ENCODE measurements at regions not wholly inside any gene's neighbourhood (a gene's known extent, or its start where the extent isn't known, plus 50 kb on each side); places are given as distances from the start of the nearest gene placed in this dataset.
A peak's percentile ranks its signal among the peaks of the same experiment; 100 is the strongest.
"Not testable (repeated sequence)": the region's sequence is repeated elsewhere in the genome, so short reads cannot be mapped to it uniquely, and the experiment has no call there.

DNA sequence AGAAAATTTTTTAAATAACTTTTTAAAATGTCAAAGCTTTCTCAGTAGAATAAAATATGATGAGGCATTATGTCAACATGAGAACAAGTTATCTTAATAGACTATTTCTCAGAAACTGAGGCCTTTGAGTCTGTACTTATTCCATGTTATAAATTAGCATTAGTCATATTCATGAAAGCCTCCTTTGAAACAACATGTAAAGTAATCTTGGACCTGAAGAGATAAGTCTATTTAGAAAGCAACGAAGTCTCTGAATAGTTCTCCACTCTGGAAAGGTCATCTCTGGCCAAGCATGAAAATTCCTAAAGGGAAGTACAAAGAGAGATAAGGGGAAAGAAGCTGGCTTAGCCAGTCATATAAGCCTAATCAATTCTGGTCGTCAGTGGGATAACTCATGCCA, 150.8 kb downstream of the CYB561 start:
- no peak for DNase-seq

DNA sequence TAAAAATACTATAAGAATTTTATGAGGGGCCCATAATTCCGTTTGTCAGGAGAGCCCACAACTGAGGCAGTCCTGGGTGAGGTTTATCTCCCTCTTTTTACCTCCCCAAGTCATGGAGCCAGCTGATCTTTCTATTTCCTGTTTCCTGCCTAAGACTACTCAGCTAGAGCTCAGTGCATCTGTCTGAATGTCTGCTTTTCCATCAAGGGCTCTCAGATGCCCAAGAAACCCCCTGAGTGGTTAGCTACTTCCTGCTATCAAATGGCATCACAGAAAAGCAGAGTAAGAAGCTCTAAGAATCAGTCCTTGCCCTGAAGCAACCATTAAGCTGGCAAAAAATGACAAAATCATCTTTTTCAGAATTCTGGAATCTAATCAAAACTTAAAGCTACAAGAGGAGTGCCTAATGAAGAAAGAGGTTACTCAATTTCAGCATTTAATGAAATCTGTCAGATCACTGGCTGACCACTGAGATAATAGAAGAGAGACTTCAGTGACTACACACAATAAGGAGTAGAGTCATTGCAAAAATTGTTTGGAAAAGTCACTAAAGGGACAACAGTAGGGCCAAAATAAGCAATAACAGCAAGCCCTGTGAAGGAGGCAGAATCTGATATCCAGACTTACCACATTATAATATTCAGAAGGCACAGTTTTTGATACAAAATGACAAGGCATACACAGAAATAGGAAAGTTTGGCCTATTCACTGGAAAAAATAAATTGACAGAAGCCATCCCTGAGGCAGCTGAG, 150.1 kb downstream of the CYB561 start:
- no peak for DNase-seq

DNA sequence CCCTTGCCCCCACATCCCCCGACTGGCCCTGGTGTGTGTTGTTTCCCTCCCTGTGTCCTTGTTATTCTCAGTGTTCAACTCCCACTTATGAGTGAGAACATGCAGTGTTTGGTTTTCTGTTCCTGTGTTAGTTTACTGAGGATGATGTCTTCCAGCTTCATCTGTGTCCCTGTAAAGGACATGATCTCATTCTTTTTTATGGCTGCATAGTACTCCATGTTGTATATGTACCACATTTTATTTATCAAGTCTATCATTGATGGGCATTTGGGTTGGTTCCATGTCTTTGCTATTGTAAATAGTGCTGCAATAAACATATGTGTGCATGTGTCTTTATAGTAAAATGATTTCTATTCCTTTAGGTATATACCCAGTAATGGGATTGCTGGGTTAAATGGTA, 147.2 kb downstream of the CYB561 start:
- DNase-seq = not testable (repeated sequence)

- DNase-seq = no peak
Observed at GRCh38 chr17:63304704-63305261, 141.3 kb downstream of the CYB561 start.

- no peak for DNase-seq
Observed at GRCh38 chr17:63305857-63306256, 140.2 kb downstream of the CYB561 start.

GRCh38 chr17:63306855-63307254, 139.3 kb downstream of the CYB561 start:
- no peak for DNase-seq

- DNase-seq = no peak
Observed at GRCh38 chr17:63308272-63308671, 137.8 kb downstream of the CYB561 start.

DNA sequence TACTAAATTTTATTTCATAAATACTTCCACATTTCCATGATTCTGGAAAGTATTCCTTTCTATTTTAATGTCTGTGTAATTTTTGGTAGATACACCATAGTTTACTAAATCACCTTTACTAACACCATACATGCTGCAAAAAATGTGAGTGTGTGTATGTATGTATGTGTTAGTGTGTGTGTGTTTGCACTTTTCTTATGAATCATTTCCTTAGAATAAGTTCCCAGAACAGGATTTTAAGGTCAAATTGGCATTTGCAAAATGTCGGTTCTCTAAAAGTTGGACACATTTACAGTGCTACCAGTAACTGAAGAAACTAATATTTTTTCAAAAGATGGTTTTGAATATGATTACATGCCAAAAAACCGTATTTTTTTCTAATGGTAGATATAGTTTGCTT, 137.1 kb downstream of the CYB561 start:
- peak; percentile 53 for DNase-seq

DNA sequence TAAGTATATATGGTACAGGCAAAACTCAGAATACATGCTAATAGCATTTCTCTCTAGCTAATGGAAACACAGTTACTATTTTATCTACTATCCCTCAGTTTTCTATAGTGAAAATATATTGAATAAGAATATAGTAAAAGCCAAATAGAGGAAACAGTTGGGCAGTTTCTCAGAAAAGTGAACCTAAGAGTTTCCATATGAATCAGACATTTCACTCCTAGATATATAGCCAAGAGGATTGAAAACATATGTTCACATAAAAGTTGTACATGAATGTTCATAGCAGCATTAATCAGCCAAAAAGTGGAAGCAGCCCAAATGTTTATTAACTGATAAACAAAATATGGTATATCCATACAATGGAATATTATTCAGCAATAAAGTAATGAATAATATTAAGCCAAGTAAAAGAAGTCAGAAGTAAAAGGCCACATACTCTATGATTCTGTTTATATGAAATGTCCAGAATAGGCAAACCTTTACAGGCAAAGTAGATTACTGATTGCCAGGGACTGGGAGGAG, 134.6 kb downstream of the CYB561 start:
- DNase-seq = peak; percentile 11

DNA sequence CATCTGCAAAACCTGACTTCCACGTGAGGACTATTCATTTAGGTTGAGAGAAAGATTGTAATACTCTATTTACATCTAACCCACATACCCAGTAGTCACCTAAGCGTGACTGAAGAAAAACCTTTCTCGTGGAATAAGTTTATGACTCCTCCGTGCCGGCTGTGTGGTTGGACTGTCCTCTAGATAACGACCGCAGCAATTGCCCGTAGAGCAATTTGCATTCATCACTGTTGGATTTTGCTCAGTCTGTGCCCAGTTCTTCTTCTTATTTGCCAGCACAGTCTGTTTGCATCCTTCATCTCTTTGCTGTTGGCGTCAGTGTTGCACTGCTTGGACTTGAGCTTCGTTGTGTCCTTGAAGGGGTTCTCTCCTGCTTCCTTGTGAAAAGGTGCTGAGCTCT, 131.3 kb downstream of the CYB561 start:
- DNase-seq = no peak

DNA sequence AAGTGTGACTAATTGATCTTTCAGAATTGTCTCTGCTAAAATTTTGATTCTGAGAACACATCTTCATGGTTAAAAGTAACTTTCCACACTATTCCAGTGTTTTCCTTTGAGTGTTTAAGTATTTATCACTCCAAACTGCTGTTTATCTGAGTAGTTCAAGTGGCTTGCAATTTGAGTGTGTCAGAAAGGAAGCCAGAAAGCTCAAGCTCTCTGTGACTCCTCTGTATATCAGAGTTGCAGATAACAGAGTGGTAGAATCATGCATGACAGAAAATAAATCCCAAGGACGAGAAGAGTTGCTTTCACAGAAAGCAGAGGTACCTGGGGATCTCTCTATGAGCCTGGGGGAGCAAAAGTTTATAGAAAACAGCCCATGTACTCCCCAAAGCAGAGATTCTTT, 130.0 kb downstream of the CYB561 start:
- DNase-seq = no peak

GRCh38 chr17:63317166-63317840, 128.8 kb downstream of the CYB561 start:
- DNase-seq = no peak

DNA sequence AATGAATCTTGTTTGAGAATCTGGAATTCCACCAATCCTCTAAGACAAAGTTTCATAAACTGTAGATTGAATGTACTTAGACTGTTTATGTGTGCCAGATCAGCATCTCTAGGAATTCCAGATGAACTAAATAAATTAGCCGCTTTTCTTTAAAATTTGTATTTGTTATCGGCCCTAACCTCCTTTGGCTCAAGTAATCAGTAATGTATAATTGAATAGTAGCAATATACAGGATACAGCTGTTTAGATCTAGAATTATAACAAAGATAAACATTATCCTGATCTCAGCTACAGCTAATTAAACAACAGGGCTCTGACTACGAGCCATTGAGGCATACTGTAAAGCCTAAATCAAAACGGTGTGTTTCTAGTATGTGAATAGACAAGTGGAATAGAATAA, 120.3 kb downstream of the CYB561 start:
- DNase-seq = no peak

DNA sequence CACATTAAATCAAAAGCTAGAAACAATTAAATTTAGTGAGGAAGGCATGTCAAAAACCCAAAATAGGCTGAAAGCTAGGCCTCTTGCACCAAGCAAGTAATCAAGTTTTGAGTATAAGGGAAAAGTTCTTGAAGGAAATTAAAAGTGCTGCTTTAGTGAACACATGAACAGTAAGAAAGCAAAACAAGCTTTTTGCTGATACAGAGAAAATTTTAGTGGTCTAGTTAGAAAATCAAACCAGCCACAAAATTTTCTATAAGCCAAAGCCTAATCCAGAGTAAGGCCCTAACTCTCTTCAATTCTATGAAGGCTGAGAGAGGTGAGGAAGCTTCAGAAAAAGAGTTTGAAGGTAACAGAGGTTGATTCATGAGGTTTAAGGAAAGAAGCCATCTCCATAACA, 116.2 kb downstream of the CYB561 start:
- no peak for DNase-seq

DNA sequence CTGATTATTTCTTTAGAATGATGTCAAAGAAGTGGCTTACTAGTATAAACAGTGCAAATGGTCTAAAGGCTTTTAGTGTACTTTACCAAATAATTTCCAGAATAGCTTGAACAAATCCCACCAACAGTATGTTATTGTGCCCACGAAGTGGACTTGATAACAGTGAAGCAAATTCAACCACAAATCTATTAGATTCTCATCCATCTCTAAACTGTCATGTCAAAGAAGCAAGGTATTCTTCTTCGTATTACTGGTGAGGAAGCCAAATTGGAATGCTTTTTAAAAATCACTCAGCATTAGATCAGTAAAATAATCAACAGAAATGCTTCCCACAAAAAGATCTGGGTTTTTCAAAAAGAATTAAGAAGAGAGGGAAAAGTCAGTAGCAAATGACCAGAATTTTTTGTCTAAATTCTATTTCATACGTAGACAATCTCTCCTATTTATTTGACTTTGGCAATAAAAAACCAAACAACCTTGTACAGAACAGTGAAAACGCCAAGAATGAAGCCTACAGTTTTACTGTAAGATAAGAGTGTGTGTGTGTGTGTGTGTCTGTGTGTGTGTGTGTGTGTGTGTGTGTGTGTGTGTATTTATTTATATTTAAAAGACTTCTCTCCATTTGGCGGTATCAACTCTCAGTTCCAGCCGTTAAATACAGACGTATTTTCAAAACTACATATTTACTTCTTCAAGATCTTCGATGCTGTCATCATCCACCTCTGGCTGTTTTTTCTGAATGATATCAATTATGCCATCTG, 114.6 kb downstream of the CYB561 start:
- DNase-seq = no peak

DNA sequence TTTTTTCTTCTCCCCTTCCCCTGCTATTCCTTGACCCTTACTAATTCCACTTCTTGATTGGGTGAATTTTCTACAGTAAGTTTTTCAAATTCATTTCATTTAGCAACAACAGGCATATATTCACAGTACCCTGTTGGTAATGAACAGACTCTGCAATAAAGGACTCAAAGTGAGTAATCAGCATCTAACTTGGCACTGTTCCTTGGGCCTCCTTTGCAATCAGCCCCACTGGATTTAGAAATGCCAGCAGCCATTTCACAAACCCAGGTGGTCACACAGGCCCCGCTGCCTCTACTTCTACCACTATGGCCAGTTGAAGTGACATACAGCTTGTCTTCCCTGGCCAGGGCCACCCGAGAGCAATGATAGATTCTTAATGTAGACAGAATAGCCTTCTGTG, 113.8 kb downstream of the CYB561 start:
- no peak for DNase-seq

DNA sequence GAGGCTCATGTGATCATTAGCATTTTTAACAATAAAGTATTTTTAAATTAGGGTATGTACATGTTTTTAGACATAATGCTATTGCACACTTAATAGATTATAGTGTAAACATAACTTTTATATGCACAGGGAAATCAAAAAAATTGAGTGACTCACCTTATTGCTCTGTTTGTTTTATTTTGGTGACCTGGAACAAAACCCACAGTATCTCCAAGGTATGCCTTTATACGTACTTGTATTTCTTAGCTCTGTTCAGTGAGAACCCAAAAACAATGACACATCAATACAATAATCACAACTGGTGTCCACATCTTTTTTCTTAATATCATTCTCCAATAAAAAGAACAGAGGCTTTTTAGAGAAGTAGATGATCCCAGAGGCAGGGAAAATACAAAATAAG, 112.2 kb downstream of the CYB561 start:
- no peak for DNase-seq

GRCh38 chr17:63335831-63336230, 110.3 kb downstream of the CYB561 start:
- DNase-seq = no peak

DNA sequence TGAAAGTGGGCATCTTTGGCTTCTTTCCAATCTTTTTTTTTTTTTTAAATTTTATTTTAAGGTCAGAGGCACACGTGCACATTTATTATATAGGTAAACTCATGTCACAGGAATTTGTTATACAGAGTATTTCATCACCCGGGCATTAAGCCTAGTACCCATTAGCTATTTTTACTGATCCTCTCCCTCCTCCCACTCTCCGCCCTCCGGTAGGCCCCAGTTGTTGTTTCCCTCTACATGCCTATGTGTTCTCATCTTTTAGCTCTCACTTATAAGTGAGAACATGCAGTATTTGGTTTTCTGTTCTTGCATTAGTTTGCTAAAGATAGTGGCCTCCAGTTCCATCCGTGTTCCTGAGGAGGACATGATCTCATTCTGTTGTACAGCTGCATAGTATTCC, 108.5 kb downstream of the CYB561 start:
- peak; percentile 17 for DNase-seq

GRCh38 chr17:63338272-63338671, 107.8 kb downstream of the CYB561 start:
- DNase-seq = peak; percentile 10

DNA sequence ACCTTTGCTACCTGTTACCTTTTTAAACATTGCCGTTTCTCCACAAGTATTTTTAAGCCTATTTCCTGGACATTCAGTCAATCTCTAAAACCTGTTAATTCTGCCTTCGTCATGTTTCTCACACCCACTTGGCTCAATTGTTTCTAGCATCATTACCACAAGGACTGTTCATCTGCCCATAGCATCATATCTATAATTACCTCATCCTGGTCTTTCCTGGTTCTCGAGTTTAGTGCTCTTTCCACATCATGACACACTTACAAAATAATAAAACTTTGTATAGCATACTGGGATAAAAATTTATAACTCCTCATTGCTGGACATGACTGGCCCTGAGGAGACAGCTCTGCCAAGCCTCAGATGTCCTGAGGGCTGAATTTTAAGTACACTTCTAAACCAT, 104.8 kb downstream of the CYB561 start:
- DNase-seq = no peak

DNA sequence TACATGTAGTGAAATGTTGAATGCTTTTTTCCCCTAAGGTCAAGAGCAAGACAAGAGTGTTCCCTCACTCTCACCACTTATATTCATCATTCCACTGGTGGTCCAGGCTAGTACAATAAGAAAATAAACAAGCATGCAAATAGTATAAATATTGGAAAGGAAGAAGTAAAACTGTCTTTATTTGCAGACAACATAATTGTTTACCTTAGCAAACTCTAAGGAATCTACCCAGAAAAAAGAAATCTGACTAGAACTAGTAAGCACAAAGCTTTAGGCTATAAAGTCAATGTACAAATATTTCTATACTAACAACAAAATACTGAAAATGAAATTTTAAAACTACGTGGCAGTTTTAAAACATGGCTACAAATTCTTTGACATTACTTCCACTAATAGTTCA, 101.7 kb downstream of the CYB561 start:
- DNase-seq = no peak

- peak; percentile 90 for DNase-seq
Observed at GRCh38 chr17:63345611-63346010, 100.5 kb downstream of the CYB561 start.
